Stomach (tissue), 8 donors: ENCODE measurements at regions not wholly inside any gene's neighbourhood (a gene's known extent, or its start where the extent isn't known, plus 50 kb on each side); places are given as distances from the start of the nearest gene placed in this dataset.

Experiments
- DNase-seq, 2 donors: peaks; one replicate each; pipeline versions ENCODE4 v3.0.0 to v3.0.0-alpha.2; 2013 to 2019
- H3K27ac ChIP-seq, 5 donors: fragments of 200-600 bp in 4 of 5; sonication (generic) in 4 of 5; one replicate each; pipeline ENCODE4 v1.5.1; 2013 to 2019; ENCODE audit warnings: mild to moderate bottlenecking in 1 of 5, moderate library complexity in 1 of 5
- H3K27me3 ChIP-seq, 3 donors: fragments of 200-600 bp; sonication (generic); one replicate each; pipeline ENCODE4 v1.5.1; 2017 to 2019; ENCODE audit warnings: mixed run types in 1 of 3
- H3K36me3 ChIP-seq, 4 donors: fragments of 200-600 bp; sonication (generic); 1 replicate in 3 of 4; 2 replicates in 1 of 4; pipeline ENCODE4 v1.5.1; 2016 to 2019
- H3K4me1 ChIP-seq, 4 donors: fragments of 200-600 bp; sonication (generic); one replicate each; pipeline ENCODE4 v1.5.1; 2016 to 2019
- H3K4me3 ChIP-seq, 4 donors: fragments of 200-600 bp; sonication (generic) in 3 of 4; one replicate each; pipeline ENCODE4 v1.5.1; 2016 to 2019; ENCODE audit warnings: mild to moderate bottlenecking in 1 of 4
- H3K9me3 ChIP-seq, 4 donors: fragments of 200-600 bp; sonication (generic); one replicate each; pipeline ENCODE4 v1.5.1; 2016 to 2019
- CTCF ChIP-seq, 7 experiments: fragments of 450-650 bp in 4 of 7; fragments of 200-600 bp in 3 of 7; sonication (generic) in 3 of 7; IDR thresholded peaks; one replicate each; pipeline ENCODE4 v1.5.1; 2016 to 2019; ENCODE audit warnings: antibody characterized with exemption in 7 of 7, control low read depth in 2 of 7, mild to moderate bottlenecking in 1 of 7
- EP300 ChIP-seq: sonication (generic); formaldehyde crosslinking; IDR thresholded peaks from one replicate; pipeline ENCODE4 v1.6.1; 2017; ENCODE audit warnings: antibody characterized with exemption
- POLR2A ChIP-seq, 4 donors: fragments of 450-650 bp; IDR thresholded peaks; one replicate each; pipeline ENCODE4 v1.6.1; 2016; ENCODE audit warnings: antibody characterized with exemption in 4 of 4, control low read depth in 2 of 4, mild to moderate bottlenecking in 1 of 4, moderate library complexity in 1 of 4
- POLR2AphosphoS5 ChIP-seq, 3 donors: sonication (generic); formaldehyde crosslinking; IDR thresholded peaks; one replicate each; pipeline ENCODE4 v1.6.1; 2016; ENCODE audit warnings: antibody characterized with exemption in 3 of 3
- WGBS, 5 donors: extraction: QIAGEN DNeasy Blood & Tissue Kit in 3 of 5; methylation state at CpG; one replicate each; pipeline versions ENCODE4 v1.1.5 to v1.1.7; 2013 to 2018; 5-methylcytosine and 5-hydroxymethylcytosine counted together
- intact Hi-C: fragments of 100-400 bp; cut with DNase I; formaldehyde crosslinking; loops from one replicate; pipeline ENCODE4 v1.15.1; 2023; ENCODE audit warnings: low total_unique reads
- donor health status: healthy with polysubstance abuse.
- donor health status: Bipolar disorder and iron deficiency.
- donor health status: healthy.

GRCh38 chr9:32278991-32279390 is 105.5 kb upstream of the ACO1 start:
- DNase-seq = no peak
- H3K27ac ChIP-seq = no peak overlapping the region
- TF ChIP-seq POLR2AphosphoS5 (IDR thresholded peaks at IDR 0.05) (no peak), CTCF (IDR thresholded peaks at IDR 0.05) (no peak), EP300 (no peak), POLR2A (IDR thresholded peaks at IDR 0.05) (no peak)
- no peaks in the 10 kb centered on the region for H3K36me3 ChIP-seq
- H3K4me3 ChIP-seq = no peak overlapping the region
- no peaks in the 10 kb centered on the region for H3K4me1 ChIP-seq
- intact Hi-C loops = no loop called here
- no peaks in the 10 kb centered on the region for H3K27me3 ChIP-seq
- no peaks in the 10 kb centered on the region for H3K9me3 ChIP-seq

- TF ChIP-seq CTCF (IDR thresholded peaks at IDR 0.05) = no peak
- TF ChIP-seq POLR2A (IDR thresholded peaks at IDR 0.05) = no peak
- TF ChIP-seq POLR2AphosphoS5 (IDR thresholded peaks at IDR 0.05) = no peak
- no peak for TF ChIP-seq EP300
- Histone ChIP-seq H3K27ac (no peak overlapping the region), H3K9me3 (peaks cover 0 to 9% (median 2%) of the 10 kb centered on the region in 4 donors), H3K36me3 (no peaks in the 10 kb centered on the region), H3K27me3 (no peaks in the 10 kb centered on the region), H3K4me1 (peaks cover 0 to 5% (median 0%) of the 10 kb centered on the region in 4 donors), H3K4me3 (no peak overlapping the region)
- no peak for DNase-seq
- WGBS, 5 donors = 85 to 90% (median 88%) methylated on average over 3 of the region's 3 CpGs
- intact Hi-C loops = no loop called here
Observed at GRCh38 chr9:32289756-32290155, 94.7 kb upstream of the ACO1 start.

- peaks cover 0 to 5% (median 0%) of the 10 kb centered on the region in 4 donors for H3K4me1 ChIP-seq
- WGBS, 5 donors = 65 to 85% (median 80%) methylated on average over 2 to 3 of the region's 3 CpGs
- peaks cover 0 to 9% (median 2%) of the 10 kb centered on the region in 4 donors for H3K9me3 ChIP-seq
- intact Hi-C loops = no loop called here
- no peak for DNase-seq
- H3K4me3 ChIP-seq = no peak overlapping the region
- no peaks in the 10 kb centered on the region for H3K36me3 ChIP-seq
- TF ChIP-seq POLR2AphosphoS5 (IDR thresholded peaks at IDR 0.05) = no peak
- no peak for TF ChIP-seq CTCF (IDR thresholded peaks at IDR 0.05)
- no peak for TF ChIP-seq POLR2A (IDR thresholded peaks at IDR 0.05)
- no peak for TF ChIP-seq EP300
- H3K27me3 ChIP-seq = no peaks in the 10 kb centered on the region
- no peak overlapping the region for H3K27ac ChIP-seq
Observed at GRCh38 chr9:32291370-32291769, 93.1 kb upstream of the ACO1 start.

- Histone ChIP-seq H3K27ac (no peak overlapping the region), H3K4me3 (no peak overlapping the region), H3K27me3 (no peaks in the 10 kb centered on the region), H3K9me3 (peaks cover 0 to 9% (median 2%) of the 10 kb centered on the region in 4 donors), H3K36me3 (no peaks in the 10 kb centered on the region), H3K4me1 (peaks cover 0 to 5% (median 0%) of the 10 kb centered on the region in 4 donors)
- no peak for TF ChIP-seq EP300
- DNase-seq = no peak
- 71 to 78% (median 77%) methylated on average over 2 of the region's 2 CpGs for WGBS, 5 donors
- intact Hi-C loops = no loop called here
Observed at GRCh38 chr9:32292611-32293010, 91.8 kb upstream of the ACO1 start.

GRCh38 chr9:32293091-32293490 is 91.4 kb upstream of the ACO1 start:
- no peaks in the 10 kb centered on the region for H3K27me3 ChIP-seq
- intact Hi-C loops = no loop called here
- no peak overlapping the region for H3K27ac ChIP-seq
- 59 to 85% (median 65%) methylated on average over 1 of the region's 1 CpG for WGBS, 5 donors
- H3K9me3 ChIP-seq = peaks cover 0 to 9% (median 2%) of the 10 kb centered on the region in 4 donors
- peaks cover 0 to 5% (median 0%) of the 10 kb centered on the region in 4 donors for H3K4me1 ChIP-seq
- H3K36me3 ChIP-seq = no peaks in the 10 kb centered on the region
- H3K4me3 ChIP-seq = no peak overlapping the region
- no peak for DNase-seq
- TF ChIP-seq CTCF (IDR thresholded peaks at IDR 0.05) = no peak
- no peak for TF ChIP-seq POLR2A (IDR thresholded peaks at IDR 0.05)
- no peak for TF ChIP-seq POLR2AphosphoS5 (IDR thresholded peaks at IDR 0.05)
- no peak for TF ChIP-seq EP300
